ENCODE measurements at regions not wholly inside any gene's neighbourhood (a gene's known extent, or its start where the extent isn't known, plus 50 kb on each side); places are given as distances from the start of the nearest gene placed in this dataset.
"Not testable (repeated sequence)": the region's sequence is repeated elsewhere in the genome, so short reads cannot be mapped to it uniquely, and the experiment has no call there.

GRCh38 chr7:138185132-138185908 lies 109.1 kb downstream of the AKR1D1 start:
- Histone ChIP-seq H3K27me3 (ENCODE audit: control insufficient read depth in 2 of 2, insufficient read depth in 2 of 2, low read length in 2 of 2) (no peaks in the 10 kb centered on the region), H3K9me3 (ENCODE audit: control insufficient read depth in 2 of 3, low read length in 3 of 3) (peaks cover 0 to 10% (median 0%) of the 10 kb centered on the region in 3 experiments), H3K4me3 (ENCODE audit: low read length) (no peak overlapping the region), H3K4me1 (ENCODE audit: control insufficient read depth in 2 of 2, insufficient read depth in 2 of 2, low read length in 2 of 2) (no peaks in the 10 kb centered on the region), H3K36me3 (ENCODE audit: control insufficient read depth in 2 of 3, insufficient read depth in 3 of 3, low read length in 3 of 3) (no peaks in the 10 kb centered on the region), H3K27ac (ENCODE audit: low read depth, low read length) (no peak overlapping the region)
- Mint-ChIP-seq H3K27me3 (peaks cover 0 to 7% (median 4%) of the 10 kb centered on the region in 5 donors), H3K27ac (no peak overlapping the region), H3K4me3 (no peak overlapping the region), H3K36me3 (no peaks in the 10 kb centered on the region), H3K4me1 (peaks cover 0 to 4% (median 0%) of the 10 kb centered on the region in 7 donors), H3K9me3 (peaks cover 0 to 32% (median 7%) of the 10 kb centered on the region in 11 donors)
- CTCF ChIA-PET = no interaction called here
- DNase-seq (no peak), ATAC-seq (no peak)
- POLR2A ChIA-PET = interaction anchor here (0.6 kb wide), 1 partner anchor 672 kb away, joined by 3 read pairs; no protein-coding TSS in a partner anchor
- intact Hi-C loops (cut with micrococcal nuclease) = no loop called here

- ATAC-seq (no peak), DNase-seq (no peak)
- peaks cover 0 to 10% (median 0%) of the 10 kb centered on the region in 3 experiments for H3K9me3 ChIP-seq (ENCODE audit: control insufficient read depth in 2 of 3, low read length in 3 of 3)
- no peak overlapping the region for H3K27ac ChIP-seq (ENCODE audit: low read depth, low read length)
- Mint-ChIP-seq H3K27ac (no peak overlapping the region), H3K36me3 (no peaks in the 10 kb centered on the region), H3K9me3 (peaks cover 0 to 32% (median 7%) of the 10 kb centered on the region in 11 donors), H3K27me3 (peaks cover 0 to 12% (median 4%) of the 10 kb centered on the region in 5 donors), H3K4me1 (peaks cover 0 to 4% (median 0%) of the 10 kb centered on the region in 7 donors), H3K4me3 (no peak overlapping the region)
- intact Hi-C loops (cut with micrococcal nuclease) = no loop called here
- POLR2A ChIA-PET = no interaction called here
- no peaks in the 10 kb centered on the region for H3K4me1 ChIP-seq (ENCODE audit: control insufficient read depth in 2 of 2, insufficient read depth in 2 of 2, low read length in 2 of 2)
- H3K36me3 ChIP-seq (ENCODE audit: control insufficient read depth in 2 of 3, insufficient read depth in 3 of 3, low read length in 3 of 3) = no peaks in the 10 kb centered on the region
- H3K4me3 ChIP-seq (ENCODE audit: low read length) = no peak overlapping the region
- no peaks in the 10 kb centered on the region for H3K27me3 ChIP-seq (ENCODE audit: control insufficient read depth in 2 of 2, insufficient read depth in 2 of 2, low read length in 2 of 2)
- CTCF ChIA-PET = no interaction called here
Measured at GRCh38 chr7:138186951-138187351, 110.7 kb downstream of the AKR1D1 start.

- CTCF ChIA-PET = no interaction called here
- Histone ChIP-seq H3K4me3 (ENCODE audit: low read length) (no peak overlapping the region), H3K27ac (ENCODE audit: low read depth, low read length) (no peak overlapping the region), H3K4me1 (ENCODE audit: control insufficient read depth in 2 of 2, insufficient read depth in 2 of 2, low read length in 2 of 2) (no peaks in the 10 kb centered on the region), H3K9me3 (ENCODE audit: control insufficient read depth in 2 of 3, low read length in 3 of 3) (peaks cover 0 to 10% (median 0%) of the 10 kb centered on the region in 3 experiments), H3K27me3 (ENCODE audit: control insufficient read depth in 2 of 2, insufficient read depth in 2 of 2, low read length in 2 of 2) (no peaks in the 10 kb centered on the region), H3K36me3 (ENCODE audit: control insufficient read depth in 2 of 3, insufficient read depth in 3 of 3, low read length in 3 of 3) (no peaks in the 10 kb centered on the region)
- ATAC-seq = no peak
- Mint-ChIP-seq H3K36me3 (no peaks in the 10 kb centered on the region), H3K4me1 (peaks cover 0 to 4% (median 0%) of the 10 kb centered on the region in 7 donors), H3K27ac (no peak overlapping the region), H3K4me3 (no peak overlapping the region), H3K27me3 (peaks cover 0 to 12% (median 4%) of the 10 kb centered on the region in 5 donors), H3K9me3 (peaks cover 0 to 32% (median 7%) of the 10 kb centered on the region in 11 donors)
- intact Hi-C loops (cut with micrococcal nuclease) = no loop called here
- POLR2A ChIA-PET = no interaction called here
- no peak for DNase-seq
Measured at GRCh38 chr7:138188290-138188858, 112.1 kb downstream of the AKR1D1 start.

GRCh38 chr7:138194567-138194966 lies 118.3 kb downstream of the AKR1D1 start:
- H3K27ac Mint-ChIP-seq = no peak overlapping the region
- H3K4me1 ChIP-seq (ENCODE audit: control insufficient read depth in 2 of 2, insufficient read depth in 2 of 2, low read length in 2 of 2) = no peaks in the 10 kb centered on the region
- intact Hi-C loops (cut with micrococcal nuclease) = no loop called here
- H3K27me3 Mint-ChIP-seq = peaks cover 0 to 23% (median 14%) of the 10 kb centered on the region in 5 donors
- no peaks in the 10 kb centered on the region for H3K9me3 ChIP-seq (ENCODE audit: control insufficient read depth in 2 of 3, low read length in 3 of 3)
- ChIA-PET CTCF (no interaction called here), POLR2A (no interaction called here)
- no peaks in the 10 kb centered on the region for H3K36me3 Mint-ChIP-seq
- no peaks in the 10 kb centered on the region for H3K27me3 ChIP-seq (ENCODE audit: control insufficient read depth in 2 of 2, insufficient read depth in 2 of 2, low read length in 2 of 2)
- H3K4me3 Mint-ChIP-seq = no peak overlapping the region
- peaks cover 0 to 5% (median 0%) of the 10 kb centered on the region in 7 donors for H3K4me1 Mint-ChIP-seq
- no peaks in the 10 kb centered on the region for H3K36me3 ChIP-seq (ENCODE audit: control insufficient read depth in 2 of 3, insufficient read depth in 3 of 3, low read length in 3 of 3)
- no peak for ATAC-seq
- DNase-seq = no peak
- H3K9me3 Mint-ChIP-seq = peaks cover 0 to 5% (median 0%) of the 10 kb centered on the region in 11 donors
- no peak overlapping the region for H3K27ac ChIP-seq (ENCODE audit: low read depth, low read length)
- no peak overlapping the region for H3K4me3 ChIP-seq (ENCODE audit: low read length)

GRCh38 chr7:138195151-138195571 lies 118.9 kb downstream of the AKR1D1 start:
- ATAC-seq (no peak), DNase-seq (no peak)
- intact Hi-C loops (cut with micrococcal nuclease) = no loop called here
- ChIA-PET POLR2A (no interaction called here), CTCF (no interaction called here)
- Histone ChIP-seq H3K4me3 (ENCODE audit: low read length) (no peak overlapping the region), H3K27ac (ENCODE audit: low read depth, low read length) (no peak overlapping the region), H3K27me3 (ENCODE audit: control insufficient read depth in 2 of 2, insufficient read depth in 2 of 2, low read length in 2 of 2) (no peaks in the 10 kb centered on the region), H3K9me3 (ENCODE audit: control insufficient read depth in 2 of 3, low read length in 3 of 3) (no peaks in the 10 kb centered on the region), H3K4me1 (ENCODE audit: control insufficient read depth in 2 of 2, insufficient read depth in 2 of 2, low read length in 2 of 2) (no peaks in the 10 kb centered on the region), H3K36me3 (ENCODE audit: control insufficient read depth in 2 of 3, insufficient read depth in 3 of 3, low read length in 3 of 3) (no peaks in the 10 kb centered on the region)
- Mint-ChIP-seq H3K9me3 (peaks cover 0 to 4% (median 0%) of the 10 kb centered on the region in 11 donors), H3K27me3 (peaks cover 2 to 23% (median 14%) of the 10 kb centered on the region in 5 donors), H3K4me3 (no peak overlapping the region), H3K36me3 (no peaks in the 10 kb centered on the region), H3K27ac (no peak overlapping the region), H3K4me1 (peaks cover 0 to 5% (median 0%) of the 10 kb centered on the region in 7 donors)

- H3K27me3 Mint-ChIP-seq = peaks cover 6 to 19% (median 10%) of the 10 kb centered on the region in 5 donors
- CTCF ChIA-PET; H3K27ac Mint-ChIP-seq; H3K36me3 Mint-ChIP-seq; H3K4me3 Mint-ChIP-seq; H3K4me3 ChIP-seq (ENCODE audit: low read length); DNase-seq; POLR2A ChIA-PET; H3K9me3 ChIP-seq (ENCODE audit: control insufficient read depth in 2 of 3, low read length in 3 of 3); H3K27me3 ChIP-seq (ENCODE audit: control insufficient read depth in 2 of 2, insufficient read depth in 2 of 2, low read length in 2 of 2); H3K27ac ChIP-seq (ENCODE audit: low read depth, low read length); H3K4me1 Mint-ChIP-seq; H3K36me3 ChIP-seq (ENCODE audit: control insufficient read depth in 2 of 3, insufficient read depth in 3 of 3, low read length in 3 of 3); H3K4me1 ChIP-seq (ENCODE audit: control insufficient read depth in 2 of 2, insufficient read depth in 2 of 2, low read length in 2 of 2); intact Hi-C loops (cut with micrococcal nuclease); H3K9me3 Mint-ChIP-seq: not testable (repeated sequence)
- peak; percentile 60 for ATAC-seq
Measured at GRCh38 chr7:138196503-138196946, 120.3 kb downstream of the AKR1D1 start.
